ENCODE measurements at regions not wholly inside any gene's neighbourhood (a gene's known extent, or its start where the extent isn't known, plus 50 kb on each side); places are given as distances from the start of the nearest gene placed in this dataset.

- Histone ChIP-seq H3K4me2 (ENCODE audit: low read length) (no peak overlapping the region), H2AFZ (ENCODE audit: low read depth, low read length) (no peak overlapping the region), H3K27ac (ENCODE audit: low read length) (no peak overlapping the region), H3K9ac (ENCODE audit: low read length) (no peak overlapping the region), H3F3A (ENCODE audit: insufficient read depth, low read length, poor library complexity, severe bottlenecking) (no peaks in the 10 kb centered on the region), H3K79me2 (replicated peaks; ENCODE audit: insufficient read depth, low read length) (no peaks in the 10 kb centered on the region), H4K20me1 (ENCODE audit: insufficient read depth) (no peaks in the 10 kb centered on the region), H3K27me3 (ENCODE audit: insufficient read depth, low read depth, low read length) (no peaks in the 10 kb centered on the region), H3K36me3 (ENCODE audit: insufficient read depth, low read length) (no peaks in the 10 kb centered on the region), H3K4me3 (ENCODE audit: low read length) (no peak overlapping the region), H3K9me3 (ENCODE audit: low read length) (no peaks in the 10 kb centered on the region), H3K9me2 (ENCODE audit: insufficient read depth, low read length) (no peaks in the 10 kb centered on the region)
- TF ChIP-seq MXI1 (conservative IDR thresholded peaks at IDR 0.05; ENCODE audit: poor library complexity, severe bottlenecking) (no peak), RAD21 (conservative IDR thresholded peaks at IDR 0.05) (no peak), EP300 (conservative IDR thresholded peaks at IDR 0.05; ENCODE audit: poor library complexity, severe bottlenecking) (no peak), SMC3 (conservative IDR thresholded peaks at IDR 0.05; ENCODE audit: poor library complexity) (no peak), REST (IDR thresholded peaks at IDR 0.05; ENCODE audit: borderline replicate concordance) (no peak), EZH2 (IDR thresholded peaks at IDR 0.05; ENCODE audit: borderline replicate concordance, insufficient read depth, low read length, poor library complexity, severe bottlenecking) (no peak), CTCF (IDR thresholded peaks at IDR 0.05; ENCODE audit: poor library complexity, severe bottlenecking) (no peak), TAF1 (IDR thresholded peaks at IDR 0.05; ENCODE audit: low read depth) (no peak), POLR2AphosphoS5 (IDR thresholded peaks at IDR 0.05) (no peak)
Observed at GRCh38 chr3:99319961-99320360, 318.4 kb upstream of the COL8A1 start.

GRCh38 chr3:99319450-99319849, 318.9 kb upstream of the COL8A1 start:
- no peak overlapping the region for H3K4me2 ChIP-seq (ENCODE audit: low read length)
- H3F3A ChIP-seq (ENCODE audit: insufficient read depth, low read length, poor library complexity, severe bottlenecking): no peaks in the 10 kb centered on the region
- no peaks in the 10 kb centered on the region for H3K9me3 ChIP-seq (ENCODE audit: low read length)
- H3K9me2 ChIP-seq (ENCODE audit: insufficient read depth, low read length): no peaks in the 10 kb centered on the region
- TF ChIP-seq RAD21 (conservative IDR thresholded peaks at IDR 0.05) (no peak), SMC3 (conservative IDR thresholded peaks at IDR 0.05; ENCODE audit: poor library complexity) (no peak), EP300 (conservative IDR thresholded peaks at IDR 0.05; ENCODE audit: poor library complexity, severe bottlenecking) (no peak), EZH2 (IDR thresholded peaks at IDR 0.05; ENCODE audit: borderline replicate concordance, insufficient read depth, low read length, poor library complexity, severe bottlenecking) (no peak), MXI1 (conservative IDR thresholded peaks at IDR 0.05; ENCODE audit: poor library complexity, severe bottlenecking) (no peak), POLR2AphosphoS5 (IDR thresholded peaks at IDR 0.05) (no peak), TAF1 (IDR thresholded peaks at IDR 0.05; ENCODE audit: low read depth) (no peak), CTCF (IDR thresholded peaks at IDR 0.05; ENCODE audit: poor library complexity, severe bottlenecking) (no peak), REST (IDR thresholded peaks at IDR 0.05; ENCODE audit: borderline replicate concordance) (no peak)
- H2AFZ ChIP-seq (ENCODE audit: low read depth, low read length): no peak overlapping the region
- H4K20me1 ChIP-seq (ENCODE audit: insufficient read depth): no peaks in the 10 kb centered on the region
- H3K27ac ChIP-seq (ENCODE audit: low read length): no peak overlapping the region
- H3K79me2 ChIP-seq (replicated peaks; ENCODE audit: insufficient read depth, low read length): no peaks in the 10 kb centered on the region
- no peaks in the 10 kb centered on the region for H3K27me3 ChIP-seq (ENCODE audit: insufficient read depth, low read depth, low read length)
- no peaks in the 10 kb centered on the region for H3K36me3 ChIP-seq (ENCODE audit: insufficient read depth, low read length)
- no peak overlapping the region for H3K4me3 ChIP-seq (ENCODE audit: low read length)
- H3K9ac ChIP-seq (ENCODE audit: low read length): no peak overlapping the region

Data from neural cell (in vitro differentiated cells).